ENCODE measurements at regions not wholly inside any gene's neighbourhood (a gene's known extent, or its start where the extent isn't known, plus 50 kb on each side); places are given as distances from the start of the nearest gene placed in this dataset.

DNA sequence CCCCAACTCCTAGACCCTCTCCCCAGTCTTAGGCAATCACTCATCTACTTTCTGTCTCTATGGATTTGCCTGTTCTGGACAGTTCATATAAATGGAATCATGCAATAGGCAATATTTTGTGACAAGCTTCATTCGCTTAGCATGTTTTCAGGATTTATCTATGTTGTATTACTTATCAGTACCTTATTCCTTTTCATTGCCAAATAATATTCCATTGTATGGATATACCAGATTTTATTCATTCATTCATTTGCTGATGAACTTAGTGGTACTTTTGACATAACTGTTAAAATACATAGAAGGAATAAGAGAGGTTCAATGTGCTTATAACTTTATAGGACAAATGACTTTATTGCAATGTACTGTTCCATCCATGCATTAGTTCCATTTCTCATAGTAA, 231.0 kb downstream of the SNX10 start:
- ChIA-PET POLR2A (ENCODE audit: partially characterized antibody) (interaction anchor here (0.6 kb wide), 1 partner anchor 11 kb away, joined by 3 read pairs; no protein-coding TSS in a partner anchor), CTCF (ENCODE audit: partially characterized antibody) (interaction anchor here (0.9 to 1.9 kb wide), 5 partner anchors 13 to 145 kb away, joined by 3 to 4 read pairs (median 3); no protein-coding TSS in a partner anchor)
- DNase-seq (ENCODE audit: low read depth in 1 of 2, low spot score in 2 of 2) = no peak
- Histone ChIP-seq H3K36me3 (ENCODE audit: control insufficient read depth in 2 of 4, insufficient read depth in 4 of 4, low read length in 3 of 4) (no peaks in the 10 kb centered on the region), H2BK12ac (ENCODE audit: low read depth, low read length) (no peak overlapping the region), H3K56ac (replicated peaks; ENCODE audit: insufficient read length, low read depth, low read length) (no peak overlapping the region), H4K5ac (ENCODE audit: insufficient read length, low read depth, low read length) (no peak overlapping the region), H3K27me3 (replicated peaks in 1 of 4; ENCODE audit: control insufficient read depth in 3 of 4, extremely low read depth in 1 of 4, insufficient read depth in 3 of 4, low read length in 3 of 4) (no peaks in the 10 kb centered on the region), H3K18ac (ENCODE audit: extremely low read depth, low read length) (no peak overlapping the region), H3K4me1 (replicated peaks in 1 of 4; ENCODE audit: control insufficient read depth in 3 of 4, insufficient read depth in 4 of 4, low read length in 3 of 4) (no peaks in the 10 kb centered on the region; a peak in 1 of 7 replicates), H3K9ac (replicated peaks in 1 of 4; ENCODE audit: extremely low read depth in 1 of 4, low read depth in 3 of 4, low read length in 3 of 4) (no peak overlapping the region), H4K91ac (replicated peaks; ENCODE audit: insufficient read length, low read length) (no peak overlapping the region), H3K79me1 (ENCODE audit: low read depth, low read length) (no peaks in the 10 kb centered on the region), H3K79me2 (ENCODE audit: control insufficient read depth in 1 of 2, insufficient read depth in 2 of 2, low read length in 2 of 2) (no peaks in the 10 kb centered on the region), H3K23me2 (ENCODE audit: low read depth, low read length) (no peaks in the 10 kb centered on the region), H3K27ac (ENCODE audit: low read depth, low read length) (no peak overlapping the region), H2BK20ac (ENCODE audit: low read length) (no peak overlapping the region), H3K23ac (ENCODE audit: insufficient read length) (no peak overlapping the region), H3K4ac (replicated peaks; ENCODE audit: insufficient read length, low read depth, low read length) (no peak overlapping the region), H3K4me2 (ENCODE audit: insufficient read depth in 1 of 2, low read depth in 2 of 2, low read length in 2 of 2) (no peak overlapping the region), H4K8ac (ENCODE audit: extremely low read depth, insufficient read depth, low read length) (no peak overlapping the region), H2BK120ac (replicated peaks; ENCODE audit: low read depth, low read length) (no peak overlapping the region), H3K9me3 (ENCODE audit: insufficient read depth in 2 of 2, low read depth in 1 of 2, low read length in 1 of 2) (no peaks in the 10 kb centered on the region), H2AFZ (ENCODE audit: low read length) (no peak overlapping the region), H2BK15ac (ENCODE audit: low read length) (no peak overlapping the region), H3K14ac (ENCODE audit: insufficient read length) (no peak overlapping the region), H2AK5ac (ENCODE audit: low read depth, low read length) (no peak overlapping the region), H3K4me3 (ENCODE audit: extremely low read depth in 1 of 4, insufficient read depth in 2 of 4, low read depth in 3 of 4, low read length in 4 of 4) (no peak overlapping the region), H4K20me1 (replicated peaks in 1 of 2; ENCODE audit: control insufficient read depth in 1 of 2, insufficient read depth in 2 of 2, low read length in 2 of 2) (no peaks in the 10 kb centered on the region), H2BK5ac (ENCODE audit: low read depth, low read length) (no peak overlapping the region)
- TF ChIP-seq KDM1A (IDR thresholded peaks at IDR 0.05; ENCODE audit: borderline replicate concordance, low read length) = peak; percentile 21; the same call in 1 of the 2 replicates
- TF ChIP-seq, protein P1, sequence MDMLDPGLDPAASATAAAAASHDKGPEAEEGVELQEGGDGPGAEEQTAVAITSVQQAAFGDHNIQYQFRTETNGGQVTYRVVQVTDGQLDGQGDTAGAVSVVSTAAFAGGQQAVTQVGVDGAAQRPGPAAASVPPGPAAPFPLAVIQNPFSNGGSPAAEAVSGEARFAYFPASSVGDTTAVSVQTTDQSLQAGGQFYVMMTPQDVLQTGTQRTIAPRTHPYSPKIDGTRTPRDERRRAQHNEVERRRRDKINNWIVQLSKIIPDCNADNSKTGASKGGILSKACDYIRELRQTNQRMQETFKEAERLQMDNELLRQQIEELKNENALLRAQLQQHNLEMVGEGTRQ (IDR thresholded peaks at IDR 0.05; ENCODE audit: low read length) = no peak
- WGBS, 2 experiments (ENCODE audit: extremely low coverage in 1 of 2, insufficient coverage in 1 of 2, insufficient read length in 1 of 2, insufficient replicate concordance in 2 of 2, low coverage in 1 of 2, low lambda C conversion rate in 2 of 2, missing lambda C conversion rate in 1 of 2) = 88% methylated on average over 1 of the region's 1 CpG; no CpG with 5 or more reads in 1 of the 2 experiments
- FAIRE-seq = no peak
